K562 (cell line): ENCODE measurements at regions not wholly inside any gene's neighbourhood (a gene's known extent, or its start where the extent isn't known, plus 50 kb on each side); places are given as distances from the start of the nearest gene placed in this dataset.
"Not testable (repeated sequence)": the region's sequence is repeated elsewhere in the genome, so short reads cannot be mapped to it uniquely, and the experiment has no call there.

Experiments used
- ESRRA ChIP-seq: fragments of 450-650 bp; IDR thresholded peaks from 2 replicates; pipeline ENCODE4 v1.6.1; 2014; ENCODE audit warnings: low read depth, mild to moderate bottlenecking, moderate library complexity, borderline replicate concordance
- MAX ChIP-seq: sonication (generic); formaldehyde crosslinking; IDR thresholded peaks from 2 replicates; pipeline ENCODE4 v1.9.0; 2022; ENCODE audit warnings: mild to moderate bottlenecking, missing genetic modification reagents
- ZNF589 ChIP-seq: fragments of 200-800 bp; sonication (Bioruptor generic); IDR thresholded peaks from 2 replicates; pipeline ENCODE4 v1.6.1; 2016; ENCODE audit warnings: low read depth, missing genetic modification characterization, missing compliant biosample characterization

- not testable (repeated sequence) for TF ChIP-seq MAX (CRISPR knock-in tag); ESRRA; ZNF589 (CRISPR knock-in tag)
Observed at GRCh38 chr10:94124147-94124546, 130.4 kb downstream of the PLCE1 start.
